Activated CD4-positive, alpha-beta T cell treated with anti-CD3 and anti-CD28 coated beads, Interleukin-10, Interleukin-2, amounts not matched to agents 100 ng/mL and 50 ng/mL, durations not matched to agents 16 hours and 8 hours (primary cell): ENCODE measurements at regions not wholly inside any gene's neighbourhood (a gene's known extent, or its start where the extent isn't known, plus 50 kb on each side); places are given as distances from the start of the nearest gene placed in this dataset.
A peak's percentile ranks its signal among the peaks of the same experiment; 100 is the strongest.

Experiments used
- DNase-seq: peaks from one replicate; pipeline ENCODE4 v3.0.0-alpha.2; 2020

DNA sequence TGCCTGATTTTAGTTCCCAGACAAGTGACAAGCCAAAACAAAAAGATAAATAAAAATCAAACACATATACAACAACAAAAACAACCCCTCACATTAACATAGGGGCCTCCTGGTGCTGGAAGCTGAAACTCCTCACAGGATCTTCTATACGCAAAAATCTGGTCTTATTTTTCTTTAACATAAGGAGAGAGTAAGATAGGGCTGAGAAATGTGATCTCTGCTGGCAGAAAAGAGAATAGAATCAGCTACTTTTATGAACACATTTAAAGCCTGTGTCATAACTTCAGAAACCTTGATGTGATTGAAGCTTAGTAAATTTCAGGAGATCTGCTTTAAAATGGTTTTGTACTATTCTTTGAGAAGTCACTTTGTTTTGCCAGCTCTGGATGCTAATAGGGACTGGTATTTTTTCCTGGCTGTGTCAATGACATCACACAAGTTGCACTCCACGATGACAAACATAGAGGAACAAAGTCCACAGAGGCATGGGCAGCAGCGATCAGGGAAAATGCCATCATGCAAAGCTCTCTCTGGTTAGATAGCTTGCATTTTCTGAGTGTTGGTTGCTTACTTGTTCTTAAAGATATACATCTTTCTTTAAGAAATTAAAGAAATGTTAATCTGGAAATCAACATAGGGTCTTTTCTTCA is 176.6 kb upstream of the SP4 start:
- no peak for DNase-seq

DNA sequence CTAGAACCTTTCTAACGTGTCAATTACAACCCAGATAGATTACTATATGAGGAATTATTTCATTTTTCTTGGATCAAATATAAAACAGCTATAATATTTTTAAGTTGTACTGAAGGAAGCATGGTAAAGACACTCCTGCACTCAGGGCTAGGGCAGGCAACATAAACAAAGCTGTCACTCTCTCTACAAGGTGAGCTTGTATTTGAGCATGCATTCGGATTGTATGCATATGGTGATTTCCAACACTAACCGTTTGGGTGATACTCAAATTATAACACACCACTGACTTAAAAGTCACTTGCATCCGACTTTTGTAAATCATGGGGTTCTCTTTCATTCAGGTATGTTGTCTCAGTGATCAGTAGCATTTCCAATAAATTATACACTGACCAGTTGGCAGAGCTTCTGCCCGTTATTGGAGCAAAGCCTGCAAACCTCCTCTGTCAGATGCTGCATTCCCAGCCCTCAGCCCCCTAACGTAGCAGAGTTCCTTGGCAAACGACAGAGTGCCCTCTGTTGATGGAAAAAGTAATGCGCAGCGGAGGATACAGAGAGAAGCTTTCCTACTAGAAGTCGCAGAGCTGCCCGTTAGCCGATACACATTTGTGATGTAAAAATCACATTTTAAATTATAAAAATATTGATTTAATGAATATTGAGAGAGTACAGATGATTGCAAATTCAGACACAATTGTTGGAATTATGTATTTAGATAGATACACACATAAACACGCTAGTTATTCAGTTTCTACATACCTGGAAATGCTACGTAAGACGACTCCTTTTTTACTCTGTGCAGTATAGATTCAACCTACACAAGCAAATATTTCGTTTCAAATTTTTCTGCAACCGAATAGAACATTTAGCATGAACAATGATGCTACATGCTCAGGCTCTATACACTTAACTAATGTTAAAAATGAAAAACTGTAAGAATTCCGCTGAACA is 173.9 kb upstream of the SP4 start:
- DNase-seq = peak; percentile 44

DNA sequence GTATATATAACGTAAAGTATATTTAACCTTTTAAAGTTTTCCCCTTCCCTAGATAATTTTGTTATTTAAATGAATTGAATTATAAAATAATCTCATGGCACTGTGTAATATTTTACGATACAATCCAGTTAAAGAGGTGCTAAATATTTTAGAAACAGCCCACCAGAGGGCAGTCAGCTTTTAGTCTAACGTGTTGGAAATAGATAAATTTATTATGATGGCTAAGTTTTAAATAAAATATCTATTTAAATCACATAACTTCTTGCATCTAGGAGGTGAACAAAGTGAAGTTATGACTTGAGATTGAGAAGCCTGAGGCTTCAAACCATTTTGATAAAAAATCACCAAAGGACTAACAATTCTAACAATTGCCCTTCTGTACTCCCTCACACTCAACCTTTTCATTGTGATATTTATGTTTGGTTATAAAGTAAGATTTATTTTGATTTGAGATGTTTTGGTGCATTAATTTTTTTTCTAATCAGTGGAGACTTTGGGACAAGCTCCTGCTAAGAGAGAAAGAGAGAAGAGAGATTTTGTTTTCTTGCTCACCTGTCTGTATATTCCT is 171.5 kb upstream of the SP4 start:
- DNase-seq = peak; percentile 23

DNA sequence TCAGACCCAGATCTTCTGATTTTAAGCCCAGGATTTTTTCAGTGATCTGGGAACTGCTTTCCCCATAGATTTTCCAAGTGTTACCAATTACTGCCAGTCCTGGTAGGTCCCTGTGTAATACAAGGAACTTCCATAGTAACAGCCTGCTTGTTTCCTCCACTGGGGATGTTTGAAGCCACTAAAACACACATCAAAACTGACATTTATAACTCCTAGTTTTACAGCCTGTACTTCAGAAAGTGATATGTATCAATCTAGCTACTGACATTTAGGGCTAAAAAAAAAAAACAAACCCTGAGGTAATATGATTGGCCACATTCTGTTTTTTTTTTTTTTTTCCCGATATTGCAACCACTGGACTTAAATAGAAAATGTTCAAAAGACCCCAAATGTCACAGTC is 166.9 kb upstream of the SP4 start:
- no peak for DNase-seq

DNA sequence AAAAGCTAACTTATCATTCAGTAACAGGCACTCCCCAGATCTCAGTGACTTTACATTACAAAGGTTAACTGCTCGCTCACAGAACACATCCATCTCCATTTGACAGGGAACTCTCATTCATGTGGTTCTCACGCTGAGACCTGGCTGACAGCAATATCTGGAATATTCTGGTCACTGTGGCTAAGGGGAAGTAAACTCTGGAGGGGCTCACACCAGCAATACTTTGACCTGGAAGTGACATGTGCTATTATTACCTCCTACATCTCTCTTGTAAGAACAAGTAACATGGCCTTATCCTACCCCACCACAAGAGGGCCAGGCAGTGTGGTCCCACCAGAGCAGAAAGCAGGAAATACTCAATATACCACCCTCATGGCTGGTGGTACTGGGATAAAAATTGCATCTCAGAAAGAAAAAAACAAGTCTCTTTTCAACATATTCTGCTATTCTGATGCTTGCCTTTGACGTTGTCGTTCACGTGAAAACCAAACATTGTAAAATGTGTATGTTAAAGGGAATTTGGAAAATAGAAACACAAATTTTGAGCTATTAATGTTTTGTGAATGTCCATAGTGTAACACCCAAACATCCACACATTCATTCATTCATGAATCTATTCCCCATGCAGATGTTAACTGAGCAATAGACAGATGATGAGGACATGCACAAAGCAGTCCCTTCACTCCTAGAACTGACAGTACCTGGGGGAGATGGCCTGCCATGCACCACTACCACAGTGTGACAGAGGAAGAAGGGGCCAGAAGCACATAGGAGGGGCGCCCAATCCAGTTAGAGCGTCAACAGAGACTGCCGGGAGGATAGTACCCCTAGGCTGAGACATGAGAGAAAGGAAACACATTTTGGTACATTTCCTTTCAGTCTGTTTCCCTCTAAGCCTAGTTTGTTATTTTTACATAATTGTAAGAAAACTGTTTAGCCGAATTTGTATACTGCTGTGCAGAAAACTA is 166.0 kb upstream of the SP4 start:
- DNase-seq = peak; percentile 52

DNA sequence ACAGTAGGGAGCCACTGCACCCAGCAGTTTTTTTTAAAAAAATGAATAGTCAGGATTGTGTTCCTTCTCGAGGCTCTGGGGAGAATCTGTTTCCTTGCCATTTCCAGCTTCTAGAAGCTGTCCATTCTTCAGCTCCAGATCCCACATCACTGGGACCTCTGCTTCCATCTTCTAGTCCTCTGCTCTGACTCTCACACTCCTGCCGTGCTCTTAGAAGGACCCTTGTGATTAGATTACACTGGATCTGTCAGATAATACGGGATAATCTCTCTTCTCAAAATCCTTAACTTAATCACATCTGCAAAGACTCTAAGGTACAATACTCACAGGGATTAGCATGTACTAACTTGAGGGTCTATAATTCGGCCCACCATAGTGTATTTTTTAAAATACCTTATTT is 158.9 kb upstream of the SP4 start:
- DNase-seq = no peak

DNA sequence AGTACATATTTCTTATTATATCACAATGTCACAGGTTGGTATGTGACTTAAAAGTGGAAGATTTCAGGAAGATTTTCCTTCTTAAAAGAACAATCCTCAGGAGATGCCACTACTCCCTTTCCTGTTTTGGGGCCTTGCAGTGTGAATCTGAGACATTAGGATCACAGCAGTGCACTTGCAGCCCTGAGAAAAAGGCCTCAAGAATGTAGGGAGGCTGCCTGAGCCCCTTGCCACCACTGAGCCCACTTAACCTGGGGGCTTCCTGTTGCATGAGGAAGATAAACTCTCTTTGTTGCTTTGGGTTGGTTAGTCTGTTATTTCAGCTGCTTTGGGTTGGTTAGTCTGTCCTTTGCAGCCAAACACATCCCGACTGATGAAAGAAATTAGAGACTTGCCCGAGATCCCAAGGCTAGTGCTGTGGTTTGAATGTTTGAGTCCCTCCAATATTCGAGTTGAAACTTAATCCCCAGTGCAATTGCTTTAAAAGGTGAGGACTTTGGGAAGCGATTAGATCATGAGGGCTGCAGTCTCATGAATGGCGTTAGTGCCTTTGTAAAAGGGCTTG is 151.3 kb upstream of the SP4 start:
- DNase-seq = no peak

DNA sequence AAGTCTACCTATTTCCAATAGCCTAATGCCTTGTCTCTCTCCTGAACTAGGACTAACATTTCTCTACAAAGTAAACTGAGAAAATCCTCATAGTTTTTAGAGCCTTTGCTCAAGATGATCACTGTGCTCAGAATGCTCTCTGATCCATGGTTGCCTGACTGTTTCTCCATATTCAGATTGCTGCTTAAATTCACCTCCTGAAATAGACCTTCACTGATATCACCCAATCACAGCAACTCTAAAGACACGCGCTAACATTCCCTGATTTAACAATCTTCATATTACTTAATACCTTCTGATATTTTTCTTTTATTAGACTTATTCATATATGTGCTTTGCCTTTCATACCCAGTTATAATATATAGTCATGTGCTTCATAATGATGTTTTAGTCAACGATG is 148.9 kb upstream of the SP4 start:
- no peak for DNase-seq

DNA sequence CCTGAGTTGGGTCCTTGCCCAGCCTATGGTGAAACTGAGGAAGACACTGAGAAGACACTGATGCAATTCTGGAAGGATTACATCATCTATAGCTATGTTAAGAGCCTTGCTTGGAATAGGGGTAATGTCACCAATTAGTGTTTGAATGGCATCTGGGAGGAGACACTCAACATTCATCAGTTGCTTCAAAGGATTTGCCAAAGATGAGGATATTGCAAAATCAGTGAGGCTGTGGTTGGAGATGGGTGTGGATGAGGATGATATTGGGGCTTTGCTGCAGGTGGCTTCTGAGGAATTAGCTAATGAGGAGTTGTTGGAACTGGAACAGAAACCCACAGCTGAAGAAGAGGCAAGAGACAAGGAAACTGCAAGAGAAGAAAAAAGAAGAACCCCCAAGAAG is 146.7 kb upstream of the SP4 start:
- DNase-seq = no peak

DNA sequence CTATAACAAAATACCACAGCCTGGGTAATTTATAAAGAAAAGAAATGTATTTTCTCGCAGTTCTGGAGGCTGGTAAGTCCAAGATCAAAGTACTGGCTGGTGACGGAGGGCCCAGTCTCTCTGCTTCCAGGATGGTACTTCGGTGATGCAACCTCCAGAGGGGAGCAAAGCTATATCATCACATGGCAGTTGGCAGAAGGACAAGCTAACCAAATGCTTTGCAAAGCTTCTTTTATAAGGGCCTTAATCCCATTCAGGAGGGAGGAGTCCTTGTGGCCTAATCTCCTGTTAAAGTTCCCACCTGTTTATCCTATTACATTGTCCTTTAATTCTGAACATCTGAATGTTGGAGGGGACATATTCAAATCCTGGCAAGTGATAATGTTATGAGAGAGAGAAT is 134.1 kb upstream of the SP4 start:
- DNase-seq = no peak

DNA sequence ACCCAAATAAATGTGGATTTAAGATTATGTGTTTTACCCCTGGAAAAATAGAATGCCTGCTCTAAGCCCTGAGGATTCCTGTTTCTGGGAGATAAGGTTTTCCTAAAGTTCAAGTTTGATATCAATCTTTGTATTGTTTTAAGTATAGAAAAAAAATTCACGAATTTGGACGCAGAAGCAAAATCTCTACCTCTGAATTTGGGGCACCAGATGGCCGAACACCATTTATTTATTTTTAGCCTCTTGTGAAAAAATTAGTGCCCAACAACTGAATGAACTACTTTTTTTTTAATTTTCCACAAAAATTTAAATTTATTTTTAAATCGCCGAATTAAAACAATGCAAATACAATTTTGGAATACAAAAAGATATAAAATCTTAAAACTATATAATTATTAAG is 128.1 kb upstream of the SP4 start:
- no peak for DNase-seq

DNA sequence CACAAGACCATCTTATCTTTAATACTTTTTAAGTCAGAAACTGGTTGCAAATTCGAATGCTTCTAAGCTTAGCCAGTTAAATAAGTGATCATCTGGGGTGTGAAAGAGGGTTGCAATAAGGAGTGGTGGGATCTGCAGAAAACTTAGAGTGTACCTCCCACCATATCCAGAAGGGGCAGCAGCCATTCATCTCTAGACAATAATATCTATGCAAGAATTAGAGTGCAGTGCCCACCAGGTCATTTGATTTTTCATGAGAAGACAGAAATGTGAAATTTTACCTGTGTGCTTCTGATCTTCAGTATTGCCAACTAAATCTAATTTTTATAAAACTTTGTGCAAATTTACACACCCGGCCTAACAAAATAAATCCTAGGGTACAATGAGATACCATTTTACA is 127.2 kb upstream of the SP4 start:
- DNase-seq = no peak

DNA sequence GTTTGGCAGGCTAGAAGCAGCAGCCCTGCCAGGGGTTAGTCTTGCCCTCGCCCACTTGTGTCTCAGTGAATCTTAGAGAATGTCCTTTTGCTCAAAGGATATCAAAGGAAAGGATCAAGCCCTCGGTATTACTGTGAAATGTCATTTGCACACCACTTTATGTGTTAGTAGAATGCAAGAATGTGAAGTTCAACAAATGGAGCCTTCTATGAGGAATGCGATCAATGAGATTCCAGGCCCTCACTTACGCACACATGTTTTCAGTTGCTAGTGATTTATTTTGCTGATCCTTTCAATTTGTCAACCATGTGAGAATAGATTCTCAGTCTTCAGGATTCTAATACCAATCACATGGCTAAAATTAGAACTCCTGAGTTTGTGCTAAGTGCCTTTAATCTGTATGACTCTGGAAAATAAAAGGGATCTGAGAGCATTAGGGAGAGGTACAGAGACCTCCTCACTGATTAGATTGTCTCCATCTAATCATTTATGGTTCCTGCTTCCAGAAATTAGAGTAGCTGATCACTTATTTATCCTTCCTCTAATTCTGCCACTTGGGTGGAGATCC is 123.0 kb upstream of the SP4 start:
- no peak for DNase-seq

DNA sequence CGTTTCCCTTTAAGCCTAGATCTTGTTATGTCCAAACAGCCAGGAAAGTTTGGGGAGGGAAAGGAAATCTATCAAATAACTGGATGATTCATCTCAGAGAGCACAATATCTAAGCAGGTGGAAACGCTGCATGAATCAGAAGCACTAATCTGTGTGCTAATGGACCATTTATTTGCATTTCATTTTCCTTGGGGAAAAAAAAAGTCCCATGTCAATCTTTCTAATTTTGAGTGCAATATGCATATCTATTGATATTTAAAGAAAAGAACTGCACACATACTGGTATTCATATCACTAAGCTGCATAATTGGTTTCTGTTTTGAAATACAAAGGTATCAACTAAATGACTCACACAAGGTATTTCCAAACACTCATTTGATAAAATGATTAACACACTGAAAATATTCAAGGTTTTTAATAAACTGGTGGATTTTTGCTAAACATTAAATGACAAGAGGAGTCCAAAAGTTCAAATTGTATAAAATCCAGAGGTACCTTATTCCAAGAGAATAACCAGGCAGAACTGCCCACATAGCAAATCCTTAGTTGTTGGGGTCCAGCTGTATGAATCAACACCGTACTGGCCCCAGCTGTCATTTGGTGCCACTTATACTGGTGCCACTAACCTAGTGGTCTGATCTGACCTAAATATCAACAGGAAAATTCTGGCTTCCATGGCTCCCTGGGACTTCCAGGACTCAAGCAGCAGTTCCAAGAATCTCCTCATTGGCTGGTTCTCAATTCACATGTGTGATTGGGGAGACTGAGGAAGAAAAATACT is 122.2 kb upstream of the SP4 start:
- peak; percentile 34 for DNase-seq

DNA sequence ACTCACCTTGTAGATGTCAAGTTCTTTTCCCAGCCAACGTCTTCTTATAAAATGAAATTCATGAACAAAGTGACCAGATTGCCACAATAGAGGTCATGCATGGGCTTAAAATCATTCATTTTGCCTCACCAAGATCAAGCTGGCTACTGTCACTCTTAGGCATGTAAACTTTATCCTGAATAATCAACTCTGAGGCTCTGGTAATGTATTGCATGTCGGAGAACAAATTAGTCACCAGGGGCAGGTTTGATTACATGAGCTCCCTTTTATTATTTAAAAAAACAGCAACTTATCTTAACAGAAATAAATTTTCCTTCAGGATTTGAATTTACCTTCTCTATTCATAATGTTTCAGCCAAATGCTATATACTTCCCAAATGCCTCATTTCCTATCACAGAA is 112.9 kb upstream of the SP4 start:
- no peak for DNase-seq

DNA sequence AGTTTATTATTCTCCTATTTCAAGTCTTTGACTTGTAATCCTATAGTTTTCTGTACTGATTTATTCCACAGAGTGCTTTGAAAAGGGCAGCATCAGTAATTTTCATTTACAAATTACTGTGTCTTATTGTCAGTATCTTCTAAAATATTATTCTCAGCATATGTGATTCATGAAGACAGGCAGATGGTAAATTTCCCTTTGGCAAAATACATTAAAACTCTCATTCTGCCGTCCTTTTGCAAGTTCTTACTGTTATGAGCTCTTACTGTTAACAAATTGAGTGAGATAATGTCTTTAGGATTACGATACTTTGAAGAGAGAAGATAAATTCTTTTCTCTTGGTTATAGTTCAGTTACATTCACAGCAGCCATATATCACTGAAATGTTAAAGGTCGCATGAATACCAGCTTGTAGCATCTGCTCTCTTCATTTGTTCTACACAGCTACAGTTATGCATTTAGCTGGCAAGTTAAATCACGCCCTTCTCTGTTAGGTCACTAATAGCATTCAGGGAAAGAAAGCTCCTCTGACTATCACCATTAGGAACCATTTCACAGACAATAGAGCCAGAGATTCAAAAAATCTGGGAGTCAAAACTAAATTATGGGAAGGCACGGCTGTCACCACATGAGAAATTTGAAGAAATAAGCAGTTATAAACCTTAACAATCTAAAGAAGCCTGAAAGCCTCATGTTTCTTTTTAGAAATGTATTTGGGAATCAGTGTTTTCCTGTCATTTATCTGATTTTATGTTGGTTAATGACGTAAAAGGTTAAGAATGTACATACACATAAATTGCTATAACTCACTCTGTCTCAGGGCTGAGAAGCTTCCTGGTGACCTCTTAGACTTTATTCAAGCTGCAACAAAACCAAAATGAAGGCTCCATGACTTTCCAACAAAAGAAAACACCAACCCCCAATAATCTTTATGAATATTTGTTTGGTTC is 109.6 kb upstream of the SP4 start:
- DNase-seq = no peak

DNA sequence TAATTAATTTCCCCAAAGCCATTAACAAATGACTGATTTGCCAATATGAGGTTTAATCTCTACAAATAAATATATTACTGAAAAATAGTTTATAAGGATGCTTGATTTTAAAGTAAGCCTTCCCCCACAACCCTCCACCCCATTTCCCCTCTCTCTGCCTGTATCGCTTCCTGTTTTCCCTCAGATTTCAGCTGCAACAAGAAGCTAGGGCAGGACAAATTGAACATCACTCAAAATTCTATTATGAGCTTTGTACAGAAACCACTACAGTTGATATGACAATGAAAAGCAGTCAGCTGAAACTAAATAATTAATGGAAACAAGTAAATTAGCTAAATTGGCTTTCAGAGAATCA is 109.0 kb upstream of the SP4 start:
- DNase-seq = no peak

DNA sequence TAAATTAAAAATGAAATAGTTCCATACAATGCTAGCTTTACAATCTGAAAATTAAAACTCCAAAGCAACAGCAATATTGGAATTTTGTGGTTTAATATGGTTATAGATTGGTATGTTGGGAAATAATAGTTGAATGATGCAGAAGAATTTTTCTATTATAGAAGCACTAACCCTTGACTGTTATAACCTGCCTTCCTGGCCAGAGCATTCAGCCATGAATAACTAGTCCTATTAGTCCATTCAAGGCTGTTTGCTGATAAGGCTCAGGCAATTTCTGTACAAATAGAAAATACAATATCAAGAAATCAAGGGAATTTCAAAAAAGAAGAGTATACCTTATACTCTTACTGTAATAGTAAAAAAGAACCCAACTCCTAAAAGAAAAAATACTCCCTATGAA is 101.6 kb upstream of the SP4 start:
- DNase-seq = no peak

DNA sequence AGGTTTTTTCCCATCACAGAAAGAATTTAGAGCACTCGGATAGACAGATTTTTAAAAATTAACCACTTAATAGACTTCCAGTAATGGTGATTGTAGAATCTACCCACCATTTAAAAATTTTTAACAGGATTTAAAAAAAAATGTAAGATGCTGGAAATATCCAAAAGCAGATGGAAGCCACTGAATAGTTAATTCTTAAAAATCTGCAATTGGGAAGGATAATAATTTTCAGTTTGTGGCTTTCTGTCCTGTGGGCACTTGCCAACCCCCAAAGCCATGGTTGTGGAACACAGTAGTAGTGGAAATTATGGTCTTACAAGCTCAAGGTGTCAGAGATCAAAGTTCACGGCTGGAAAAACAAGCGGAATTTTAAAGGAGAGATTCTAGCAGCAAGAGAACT is 101.0 kb upstream of the SP4 start:
- no peak for DNase-seq
